OCI-LY7 (cell line): ENCODE measurements at regions not wholly inside any gene's neighbourhood (a gene's known extent, or its start where the extent isn't known, plus 50 kb on each side); places are given as distances from the start of the nearest gene placed in this dataset.
A peak's percentile ranks its signal among the peaks of the same experiment; 100 is the strongest.

Experiments
- BruUV-seq: library from RNA; stranded (reverse); fragments of 400-500 nt; replicated peaks from 2 replicates; lab custom pipeline; 2021; lab: Mats Ljungman, UMichigan
- CTCF ChIA-PET: fragments of 300-600 bp; sonication (Branson Sonifier 250); formaldehyde crosslinking; loops from one replicate; lab custom pipeline; 2022; ENCODE audit warnings: antibody characterized with exemption; ENCODE audit not compliant: unreplicated experiment; lab: Charles Lee
- POLR2A ChIA-PET: fragments of 300-600 bp; sonication (Branson Sonifier 250); formaldehyde crosslinking; loops from one replicate; lab custom pipeline; 2022; ENCODE audit warnings: antibody characterized with exemption; lab: Charles Lee
- DNase-seq: peaks from one replicate; pipeline ENCODE4 v3.0.0-alpha.2; 2015; ENCODE audit warnings: low spot score
- H2AFZ ChIP-seq: fragments of 200-600 bp; sonication (generic), shearing (Covaris generic); 2 replicates; pipeline ENCODE4 v1.6.1; 2014; ENCODE audit warnings: mild to moderate bottlenecking, antibody characterized with exemption, low read length, moderate library complexity
- H3K27ac ChIP-seq: fragments of 200-600 bp; sonication (generic); 2 replicates; pipeline ENCODE4 v1.5.1; 2014; ENCODE audit warnings: mixed run types, low read depth, mild to moderate bottlenecking, moderate library complexity, low read length, inconsistent platforms; ENCODE audit not compliant: poor library complexity, severe bottlenecking
- H3K36me3 ChIP-seq: fragments of 200-600 bp; sonication (generic); 2 replicates; pipeline ENCODE4 v1.6.1; 2014; ENCODE audit warnings: mild to moderate bottlenecking, antibody characterized with exemption, low read length, moderate library complexity, mixed read lengths; ENCODE audit not compliant: insufficient read depth
- H3K4me1 ChIP-seq: fragments of 200-600 bp; sonication (generic); 2 replicates; pipeline ENCODE4 v1.5.1; 2014; ENCODE audit warnings: mild to moderate bottlenecking, low read length; ENCODE audit not compliant: insufficient read depth, poor library complexity, severe bottlenecking
- H3K4me2 ChIP-seq: fragments of 200-600 bp; sonication (generic); 2 replicates; pipeline ENCODE4 v1.6.1; 2014; ENCODE audit warnings: mild to moderate bottlenecking, low read length
- H3K4me3 ChIP-seq: fragments of 200-600 bp; sonication (generic); 2 replicates; pipeline ENCODE4 v1.5.1; 2014; ENCODE audit warnings: mild to moderate bottlenecking, low read depth, low read length; ENCODE audit not compliant: poor library complexity, severe bottlenecking
- H3K79me2 ChIP-seq: fragments of 200-600 bp; sonication (generic); 2 replicates; pipeline ENCODE4 v1.6.1; 2016; ENCODE audit warnings: low read depth, mild to moderate bottlenecking, low read length, moderate library complexity, mixed read lengths; ENCODE audit not compliant: insufficient read depth
- H3K9me2 ChIP-seq: fragments of 200-600 bp; sonication (generic); 2 replicates; pipeline ENCODE4 v1.6.1; 2016; ENCODE audit warnings: mild to moderate bottlenecking, low read length, mixed read lengths; ENCODE audit not compliant: insufficient read depth
- H3K9me3 ChIP-seq: fragments of 200-600 bp; sonication (generic); 2 replicates; pipeline ENCODE4 v1.6.1; 2014; ENCODE audit warnings: mild to moderate bottlenecking, mixed run types, low read length, mixed read lengths
- H4K20me1 ChIP-seq: fragments of 200-600 bp; sonication (generic); 2 replicates; pipeline ENCODE4 v1.6.1; 2014; ENCODE audit warnings: mild to moderate bottlenecking, antibody characterized with exemption, low read length, moderate library complexity, mixed read lengths; ENCODE audit not compliant: insufficient read depth
- CTCF ChIP-seq: fragments of 200-600 bp; sonication (generic); conservative IDR thresholded peaks from 2 replicates; pipeline ENCODE4 v1.5.1; 2014; ENCODE audit warnings: mild to moderate bottlenecking, antibody characterized with exemption, low read length, moderate library complexity, mixed read lengths
- EZH2phosphoT487 ChIP-seq: fragments of 200-600 bp; sonication (generic); IDR thresholded peaks from 2 replicates; pipeline ENCODE4 v1.6.1; 2018; ENCODE audit warnings: low read depth, borderline replicate concordance, mild to moderate bottlenecking, mixed run types, antibody characterized with exemption, low read length, moderate library complexity, mixed read lengths
- intact Hi-C: fragments of 100-400 bp; cut with micrococcal nuclease; formaldehyde crosslinking; loops from one replicate; pipeline ENCODE4 v1.10.0; 2022; ENCODE audit not compliant: unreplicated experiment

DNA sequence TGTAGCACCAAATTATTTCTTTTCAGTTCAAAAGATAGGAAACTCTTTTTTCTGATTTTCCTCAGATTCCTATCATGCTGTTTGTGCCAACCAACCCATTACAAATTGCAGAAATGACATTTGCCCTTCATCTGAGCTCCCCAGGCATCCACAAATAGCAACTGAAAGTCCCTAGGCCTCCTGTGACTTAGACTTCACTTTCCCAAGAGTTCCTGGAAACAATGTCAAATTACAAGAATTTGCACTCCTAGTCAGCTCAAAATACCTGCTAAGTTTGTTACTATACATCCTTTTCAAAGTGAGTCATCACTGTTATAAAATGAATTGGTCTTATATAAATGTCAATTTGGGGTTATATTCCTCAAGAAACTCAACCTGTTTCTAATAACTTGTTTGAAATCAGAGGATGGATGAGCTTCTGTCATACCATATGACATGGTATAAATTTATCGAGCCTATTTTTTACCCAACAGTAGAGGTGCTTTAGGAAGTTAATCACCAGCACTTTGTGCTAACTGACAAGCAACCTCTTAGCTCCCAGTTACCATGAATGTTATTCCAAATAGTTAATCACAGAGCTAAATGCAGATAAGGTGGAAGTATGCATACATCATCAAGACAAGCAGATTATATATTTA, 256.5 kb downstream of the HACE1 start:
- no peak for TF ChIP-seq CTCF
- TF ChIP-seq EZH2phosphoT487 = no peak
- no TSS peak for BruUV-seq
- H3K79me2 ChIP-seq = no peaks in the 10 kb centered on the region
- POLR2A ChIA-PET = interaction anchor here (0.5 to 1.5 kb wide), 6 partner anchors 9 to 209 kb away, joined by 3 to 13 read pairs (median 3); no protein-coding TSS in a partner anchor
- no peak overlapping the region for H3K4me2 ChIP-seq
- DNase-seq = no peak
- intact Hi-C loops = no loop called here
- CTCF ChIA-PET = no interaction called here
- no peaks in the 10 kb centered on the region for H3K36me3 ChIP-seq
- no peak overlapping the region for H3K4me3 ChIP-seq
- H4K20me1 ChIP-seq = no peaks in the 10 kb centered on the region
- H2AFZ ChIP-seq = peak overlapping the region; percentile 38; the same call in 1 of the 2 replicates
- no peaks in the 10 kb centered on the region for H3K9me3 ChIP-seq
- H3K27ac ChIP-seq = no peak overlapping the region
- H3K4me1 ChIP-seq = peaks cover 5% of the 10 kb centered on the region
- no peaks in the 10 kb centered on the region for H3K9me2 ChIP-seq

DNA sequence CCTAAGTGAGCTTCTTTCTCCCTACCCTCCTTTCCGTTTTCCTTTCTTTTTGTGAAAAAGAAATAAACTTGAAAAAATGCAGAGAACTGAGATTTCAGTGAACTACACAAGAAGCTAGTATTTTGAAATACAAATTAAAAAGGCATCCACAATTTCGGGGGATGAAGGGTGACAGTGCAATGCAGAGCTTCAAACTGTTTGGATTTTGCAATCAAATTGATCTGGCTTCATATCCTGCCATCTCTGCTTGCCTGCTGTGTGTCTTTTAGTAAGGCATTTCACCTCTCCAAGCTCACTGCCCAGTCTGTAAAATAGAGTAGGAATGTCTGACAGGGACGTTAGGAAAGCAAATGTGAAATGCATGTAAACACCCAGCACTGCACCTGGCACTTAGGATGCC, 258.0 kb downstream of the HACE1 start:
- intact Hi-C loops = no loop called here
- no peaks in the 10 kb centered on the region for H3K36me3 ChIP-seq
- no peaks in the 10 kb centered on the region for H3K9me2 ChIP-seq
- H3K4me3 ChIP-seq = no peak overlapping the region
- no peak overlapping the region for H3K27ac ChIP-seq
- peak overlapping the region; percentile 79; the same call in 1 of the 2 replicates for H2AFZ ChIP-seq
- POLR2A ChIA-PET = interaction anchor here (0.6 to 1.9 kb wide), 4 partner anchors 12 to 185 kb away, joined by 3 to 6 read pairs (median 4); no protein-coding TSS in a partner anchor
- CTCF ChIA-PET = no interaction called here
- no peak for DNase-seq
- TF ChIP-seq EZH2phosphoT487 (no peak), CTCF (no peak)
- no peaks in the 10 kb centered on the region for H3K9me3 ChIP-seq
- H3K4me1 ChIP-seq = peaks cover 5% of the 10 kb centered on the region
- BruUV-seq = no TSS peak
- H3K79me2 ChIP-seq = no peaks in the 10 kb centered on the region
- no peaks in the 10 kb centered on the region for H4K20me1 ChIP-seq
- peak overlapping the region; percentile 8; the same call in 1 of the 2 replicates for H3K4me2 ChIP-seq

DNA sequence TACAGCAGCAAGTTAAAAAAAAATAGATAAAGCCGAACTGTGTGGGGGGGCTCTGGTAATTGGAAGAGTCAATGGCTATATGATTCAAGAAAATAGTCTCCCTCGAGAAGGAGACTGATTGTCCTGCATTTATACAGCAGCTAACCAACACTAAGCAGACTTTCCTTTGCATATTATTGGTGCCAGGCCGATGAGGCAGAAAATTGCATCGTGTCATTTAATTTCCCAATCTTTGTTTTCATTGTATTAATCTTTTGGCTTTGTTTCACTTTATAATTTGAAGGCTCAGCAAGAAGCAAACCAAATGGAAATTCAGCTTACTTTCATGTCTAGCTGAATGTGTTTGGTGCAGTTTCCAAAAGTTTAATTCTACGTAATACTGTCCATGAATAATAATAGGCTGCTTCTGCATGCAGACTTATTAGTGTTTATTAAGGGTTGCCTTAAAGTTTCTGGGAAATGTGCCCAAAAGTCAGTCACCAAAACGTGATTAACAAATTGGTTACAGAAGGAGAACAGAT, 258.5 kb downstream of the HACE1 start:
- Histone ChIP-seq H3K36me3 (no peaks in the 10 kb centered on the region), H3K4me2 (peak overlapping the region; percentile 8; the same call in 1 of the 2 replicates), H4K20me1 (no peaks in the 10 kb centered on the region), H3K4me3 (no peak overlapping the region), H2AFZ (peak overlapping the region; percentile 79; the same call in 1 of the 2 replicates), H3K9me3 (no peaks in the 10 kb centered on the region), H3K79me2 (no peaks in the 10 kb centered on the region), H3K4me1 (peaks cover 5% of the 10 kb centered on the region), H3K9me2 (no peaks in the 10 kb centered on the region), H3K27ac (no peak overlapping the region)
- ChIA-PET CTCF (no interaction called here), POLR2A (interaction anchor here (0.6 to 1.9 kb wide), 6 partner anchors 9 to 185 kb away, joined by 3 to 6 read pairs (median 3); no protein-coding TSS in a partner anchor)
- intact Hi-C loops = no loop called here
- DNase-seq = no peak
- no peak for TF ChIP-seq EZH2phosphoT487
- TF ChIP-seq CTCF = no peak
- BruUV-seq = no TSS peak
